NB4 (cell line): ENCODE measurements at regions not wholly inside any gene's neighbourhood (a gene's known extent, or its start where the extent isn't known, plus 50 kb on each side); places are given as distances from the start of the nearest gene placed in this dataset.

Source experiments
- POLR2A ChIP-seq: IDR thresholded peaks from 2 replicates; pipeline ENCODE4 v1.6.1; 2011; ENCODE audit warnings: mild to moderate bottlenecking; ENCODE audit not compliant: insufficient read length; ENCODE audit errors: extremely low read depth
- TF ChIP-seq, protein P1 (sequence below): IDR thresholded peaks from one replicate; pipeline ENCODE4 v1.5.1; 2012; ENCODE audit warnings: low read depth, low read length
- TF ChIP-seq, protein P2 (sequence below): IDR thresholded peaks from 2 replicates; pipeline ENCODE4 v1.6.1; 2011; ENCODE audit warnings: low read depth, low read length

DNA sequence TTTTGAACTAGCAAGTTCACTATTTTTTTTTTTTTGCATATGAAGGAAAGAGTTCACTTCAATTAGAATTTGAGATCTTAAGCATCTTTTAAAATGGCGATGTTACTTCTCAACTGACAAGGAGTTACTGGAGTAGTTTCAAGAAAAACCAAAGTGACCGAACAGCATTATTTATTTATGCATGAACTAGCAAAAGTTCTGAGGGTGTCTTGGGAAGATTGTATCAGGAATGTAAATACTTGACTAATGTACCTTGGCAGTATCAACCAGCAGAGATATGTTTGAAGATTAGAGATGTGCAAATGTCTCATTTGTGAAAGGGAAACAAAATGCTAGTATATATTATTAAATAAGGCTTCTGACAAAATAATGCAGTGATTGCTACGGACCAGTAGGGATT, 203.9 kb downstream of the KBTBD8 start:
- TF ChIP-seq, protein P1, sequence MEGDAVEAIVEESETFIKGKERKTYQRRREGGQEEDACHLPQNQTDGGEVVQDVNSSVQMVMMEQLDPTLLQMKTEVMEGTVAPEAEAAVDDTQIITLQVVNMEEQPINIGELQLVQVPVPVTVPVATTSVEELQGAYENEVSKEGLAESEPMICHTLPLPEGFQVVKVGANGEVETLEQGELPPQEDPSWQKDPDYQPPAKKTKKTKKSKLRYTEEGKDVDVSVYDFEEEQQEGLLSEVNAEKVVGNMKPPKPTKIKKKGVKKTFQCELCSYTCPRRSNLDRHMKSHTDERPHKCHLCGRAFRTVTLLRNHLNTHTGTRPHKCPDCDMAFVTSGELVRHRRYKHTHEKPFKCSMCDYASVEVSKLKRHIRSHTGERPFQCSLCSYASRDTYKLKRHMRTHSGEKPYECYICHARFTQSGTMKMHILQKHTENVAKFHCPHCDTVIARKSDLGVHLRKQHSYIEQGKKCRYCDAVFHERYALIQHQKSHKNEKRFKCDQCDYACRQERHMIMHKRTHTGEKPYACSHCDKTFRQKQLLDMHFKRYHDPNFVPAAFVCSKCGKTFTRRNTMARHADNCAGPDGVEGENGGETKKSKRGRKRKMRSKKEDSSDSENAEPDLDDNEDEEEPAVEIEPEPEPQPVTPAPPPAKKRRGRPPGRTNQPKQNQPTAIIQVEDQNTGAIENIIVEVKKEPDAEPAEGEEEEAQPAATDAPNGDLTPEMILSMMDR = no peak
- TF ChIP-seq POLR2A = no peak
- TF ChIP-seq, protein P2, sequence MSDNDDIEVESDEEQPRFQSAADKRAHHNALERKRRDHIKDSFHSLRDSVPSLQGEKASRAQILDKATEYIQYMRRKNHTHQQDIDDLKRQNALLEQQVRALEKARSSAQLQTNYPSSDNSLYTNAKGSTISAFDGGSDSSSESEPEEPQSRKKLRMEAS = no peak
